ENCODE measurements at regions not wholly inside any gene's neighbourhood (a gene's known extent, or its start where the extent isn't known, plus 50 kb on each side); places are given as distances from the start of the nearest gene placed in this dataset.
A peak's percentile ranks its signal among the peaks of the same experiment; 100 is the strongest.

GRCh38 chr9:119959846-119960545 lies 590.8 kb upstream of the BRINP1 start:
- Histone ChIP-seq H3K4me3 (ENCODE audit: low read length) (no peak overlapping the region), H3K9ac (ENCODE audit: low read depth, low read length) (no peak overlapping the region), H3K36me3 (ENCODE audit: insufficient read depth, low read length) (no peaks in the 10 kb centered on the region), H3K27me3 (ENCODE audit: control insufficient read depth, insufficient read depth, low read length) (no peaks in the 10 kb centered on the region), H3K9me3 (replicated peaks; ENCODE audit: low read length) (no peaks in the 10 kb centered on the region), H3K4me2 (ENCODE audit: low read length) (no peak overlapping the region), H3K4me1 (ENCODE audit: control insufficient read depth, insufficient read depth, low read length) (peaks cover 35% of the 10 kb centered on the region)

- H3K36me3 ChIP-seq (ENCODE audit: insufficient read depth, low read length): no peaks in the 10 kb centered on the region
- H3K4me1 ChIP-seq (ENCODE audit: control insufficient read depth, insufficient read depth, low read length): peaks cover 30% of the 10 kb centered on the region
- no peak overlapping the region for H3K9ac ChIP-seq (ENCODE audit: low read depth, low read length)
- H3K4me3 ChIP-seq (ENCODE audit: low read length): no peak overlapping the region
- no peaks in the 10 kb centered on the region for H3K27me3 ChIP-seq (ENCODE audit: control insufficient read depth, insufficient read depth, low read length)
- H3K4me2 ChIP-seq (ENCODE audit: low read length): no peak overlapping the region
- no peaks in the 10 kb centered on the region for H3K9me3 ChIP-seq (replicated peaks; ENCODE audit: low read length)
Observed at GRCh38 chr9:119956111-119956510, 586.9 kb upstream of the BRINP1 start.

- Histone ChIP-seq H3K4me1 (ENCODE audit: control insufficient read depth, insufficient read depth, low read length) (peaks cover 38% of the 10 kb centered on the region), H3K4me3 (ENCODE audit: low read length) (no peak overlapping the region), H3K9ac (ENCODE audit: low read depth, low read length) (no peak overlapping the region), H3K9me3 (replicated peaks; ENCODE audit: low read length) (no peaks in the 10 kb centered on the region), H3K36me3 (ENCODE audit: insufficient read depth, low read length) (no peaks in the 10 kb centered on the region), H3K4me2 (ENCODE audit: low read length) (no peak overlapping the region), H3K27me3 (ENCODE audit: control insufficient read depth, insufficient read depth, low read length) (no peaks in the 10 kb centered on the region)
Observed at GRCh38 chr9:119955276-119955675, 586.0 kb upstream of the BRINP1 start.

- H3K4me1 ChIP-seq (ENCODE audit: control insufficient read depth, insufficient read depth, low read length): peaks cover 36% of the 10 kb centered on the region
- no peaks in the 10 kb centered on the region for H3K27me3 ChIP-seq (ENCODE audit: control insufficient read depth, insufficient read depth, low read length)
- H3K36me3 ChIP-seq (ENCODE audit: insufficient read depth, low read length): no peaks in the 10 kb centered on the region
- peak overlapping the region; percentile 35 for H3K9ac ChIP-seq (ENCODE audit: low read depth, low read length)
- no peak overlapping the region for H3K4me3 ChIP-seq (ENCODE audit: low read length)
- H3K4me2 ChIP-seq (ENCODE audit: low read length): no peak overlapping the region
- no peaks in the 10 kb centered on the region for H3K9me3 ChIP-seq (replicated peaks; ENCODE audit: low read length)
Observed at GRCh38 chr9:119951591-119951990, 582.4 kb upstream of the BRINP1 start.

- H3K9me3 ChIP-seq (replicated peaks; ENCODE audit: low read length): no peaks in the 10 kb centered on the region
- H3K36me3 ChIP-seq (ENCODE audit: insufficient read depth, low read length): no peaks in the 10 kb centered on the region
- H3K4me3 ChIP-seq (ENCODE audit: low read length): no peak overlapping the region
- H3K4me2 ChIP-seq (ENCODE audit: low read length): peak overlapping the region; percentile 31
- H3K9ac ChIP-seq (ENCODE audit: low read depth, low read length): peak overlapping the region; percentile 35
- peaks cover 36% of the 10 kb centered on the region for H3K4me1 ChIP-seq (ENCODE audit: control insufficient read depth, insufficient read depth, low read length)
- no peaks in the 10 kb centered on the region for H3K27me3 ChIP-seq (ENCODE audit: control insufficient read depth, insufficient read depth, low read length)
Observed at GRCh38 chr9:119951090-119951489, 581.9 kb upstream of the BRINP1 start.

- Histone ChIP-seq H3K27me3 (ENCODE audit: control insufficient read depth, insufficient read depth, low read length) (no peaks in the 10 kb centered on the region), H3K4me3 (ENCODE audit: low read length) (no peak overlapping the region), H3K4me1 (ENCODE audit: control insufficient read depth, insufficient read depth, low read length) (peaks cover 11% of the 10 kb centered on the region), H3K9me3 (replicated peaks; ENCODE audit: low read length) (no peaks in the 10 kb centered on the region), H3K4me2 (ENCODE audit: low read length) (no peak overlapping the region), H3K36me3 (ENCODE audit: insufficient read depth, low read length) (no peaks in the 10 kb centered on the region), H3K9ac (ENCODE audit: low read depth, low read length) (no peak overlapping the region)
Observed at GRCh38 chr9:119945686-119946085, 576.5 kb upstream of the BRINP1 start.

GRCh38 chr9:119941091-119941490 lies 571.9 kb upstream of the BRINP1 start:
- Histone ChIP-seq H3K4me1 (ENCODE audit: control insufficient read depth, insufficient read depth, low read length) (no peaks in the 10 kb centered on the region), H3K4me3 (ENCODE audit: low read length) (no peak overlapping the region), H3K9ac (ENCODE audit: low read depth, low read length) (no peak overlapping the region), H3K36me3 (ENCODE audit: insufficient read depth, low read length) (no peaks in the 10 kb centered on the region), H3K4me2 (ENCODE audit: low read length) (no peak overlapping the region), H3K27me3 (ENCODE audit: control insufficient read depth, insufficient read depth, low read length) (no peaks in the 10 kb centered on the region), H3K9me3 (replicated peaks; ENCODE audit: low read length) (no peaks in the 10 kb centered on the region)

GRCh38 chr9:119938871-119939270 lies 569.6 kb upstream of the BRINP1 start:
- no peak overlapping the region for H3K4me3 ChIP-seq (ENCODE audit: low read length)
- H3K27me3 ChIP-seq (ENCODE audit: control insufficient read depth, insufficient read depth, low read length): no peaks in the 10 kb centered on the region
- H3K4me2 ChIP-seq (ENCODE audit: low read length): no peak overlapping the region
- no peaks in the 10 kb centered on the region for H3K9me3 ChIP-seq (replicated peaks; ENCODE audit: low read length)
- H3K9ac ChIP-seq (ENCODE audit: low read depth, low read length): no peak overlapping the region
- H3K36me3 ChIP-seq (ENCODE audit: insufficient read depth, low read length): no peaks in the 10 kb centered on the region
- H3K4me1 ChIP-seq (ENCODE audit: control insufficient read depth, insufficient read depth, low read length): no peaks in the 10 kb centered on the region

GRCh38 chr9:119934497-119934896 lies 565.3 kb upstream of the BRINP1 start:
- Histone ChIP-seq H3K36me3 (ENCODE audit: insufficient read depth, low read length) (no peaks in the 10 kb centered on the region), H3K4me1 (ENCODE audit: control insufficient read depth, insufficient read depth, low read length) (no peaks in the 10 kb centered on the region)

GRCh38 chr9:119933191-119933590 lies 564.0 kb upstream of the BRINP1 start:
- no peak overlapping the region for H3K4me2 ChIP-seq (ENCODE audit: low read length)
- no peaks in the 10 kb centered on the region for H3K27me3 ChIP-seq (ENCODE audit: control insufficient read depth, insufficient read depth, low read length)
- H3K4me1 ChIP-seq (ENCODE audit: control insufficient read depth, insufficient read depth, low read length): no peaks in the 10 kb centered on the region
- no peaks in the 10 kb centered on the region for H3K9me3 ChIP-seq (replicated peaks; ENCODE audit: low read length)
- H3K9ac ChIP-seq (ENCODE audit: low read depth, low read length): no peak overlapping the region
- H3K36me3 ChIP-seq (ENCODE audit: insufficient read depth, low read length): no peaks in the 10 kb centered on the region
- no peak overlapping the region for H3K4me3 ChIP-seq (ENCODE audit: low read length)

More at GRCh38 chr9:119934497-119934896, 565.3 kb upstream of the BRINP1 start:
- Histone ChIP-seq H3K9me3 (replicated peaks; ENCODE audit: low read length) (no peaks in the 10 kb centered on the region), H3K9ac (ENCODE audit: low read depth, low read length) (no peak overlapping the region), H3K4me3 (ENCODE audit: low read length) (no peak overlapping the region), H3K4me2 (ENCODE audit: low read length) (no peak overlapping the region), H3K27me3 (ENCODE audit: control insufficient read depth, insufficient read depth, low read length) (no peaks in the 10 kb centered on the region)

- Histone ChIP-seq H3K9me3 (replicated peaks; ENCODE audit: low read length) (no peaks in the 10 kb centered on the region), H3K4me3 (ENCODE audit: low read length) (no peak overlapping the region), H3K27me3 (ENCODE audit: control insufficient read depth, insufficient read depth, low read length) (peaks cover 2% of the 10 kb centered on the region), H3K36me3 (ENCODE audit: insufficient read depth, low read length) (no peaks in the 10 kb centered on the region), H3K9ac (ENCODE audit: low read depth, low read length) (no peak overlapping the region), H3K4me1 (ENCODE audit: control insufficient read depth, insufficient read depth, low read length) (no peaks in the 10 kb centered on the region), H3K4me2 (ENCODE audit: low read length) (no peak overlapping the region)
Observed at GRCh38 chr9:119924736-119925135, 555.5 kb upstream of the BRINP1 start.

GRCh38 chr9:119917175-119917574 lies 547.9 kb upstream of the BRINP1 start:
- Histone ChIP-seq H3K4me3 (ENCODE audit: low read length) (no peak overlapping the region), H3K9ac (ENCODE audit: low read depth, low read length) (no peak overlapping the region)

More at GRCh38 chr9:119917175-119917574, 547.9 kb upstream of the BRINP1 start:
- Histone ChIP-seq H3K9me3 (replicated peaks; ENCODE audit: low read length) (no peaks in the 10 kb centered on the region), H3K4me2 (ENCODE audit: low read length) (no peak overlapping the region), H3K4me1 (ENCODE audit: control insufficient read depth, insufficient read depth, low read length) (no peaks in the 10 kb centered on the region), H3K27me3 (ENCODE audit: control insufficient read depth, insufficient read depth, low read length) (no peaks in the 10 kb centered on the region), H3K36me3 (ENCODE audit: insufficient read depth, low read length) (no peaks in the 10 kb centered on the region)

Measured in skeletal muscle satellite cell (primary cell).